Stimulated activated CD8-positive, alpha-beta memory T cell treated with anti-CD3 and anti-CD28 coated beads, Interleukin-4, amount 100 ng/mL, for 4 hours (primary cell): ENCODE measurements at regions not wholly inside any gene's neighbourhood (a gene's known extent, or its start where the extent isn't known, plus 50 kb on each side); places are given as distances from the start of the nearest gene placed in this dataset.

ENCODE experiments used
- DNase-seq, 2 donors: peaks; one replicate each; pipeline ENCODE4 v3.0.0-alpha.2; 2020; ENCODE audit warnings: low read depth in 2 of 2, low spot score in 1 of 2

- no peak for DNase-seq
Observed at GRCh38 chr5:174189654-174190541, 144.4 kb downstream of the NSG2 start.

DNA sequence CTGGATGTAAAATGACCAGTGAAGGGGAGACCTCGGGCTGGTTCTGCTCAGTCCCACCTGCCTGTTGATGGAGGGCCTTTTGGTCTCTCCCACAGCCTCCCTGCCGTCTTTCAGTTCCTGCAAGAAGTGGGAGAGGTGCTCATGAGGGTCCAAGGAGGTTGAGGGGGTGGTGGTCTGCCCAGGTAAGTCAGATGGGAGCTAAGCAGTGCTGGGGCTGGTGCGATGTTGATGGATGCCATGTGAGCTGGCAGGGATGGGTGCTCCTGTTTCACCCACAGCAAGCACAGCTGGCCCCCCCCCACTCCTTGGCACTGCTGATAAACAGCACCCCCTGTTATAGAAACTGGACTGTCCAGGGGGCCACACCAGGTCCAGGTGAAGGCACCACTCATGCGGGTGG, 145.6 kb downstream of the NSG2 start:
- no peak for DNase-seq

GRCh38 chr5:174191850-174192655, 146.5 kb downstream of the NSG2 start:
- DNase-seq = no peak

- DNase-seq = no peak
Observed at GRCh38 chr5:174192901-174193300, 147.4 kb downstream of the NSG2 start.

DNA sequence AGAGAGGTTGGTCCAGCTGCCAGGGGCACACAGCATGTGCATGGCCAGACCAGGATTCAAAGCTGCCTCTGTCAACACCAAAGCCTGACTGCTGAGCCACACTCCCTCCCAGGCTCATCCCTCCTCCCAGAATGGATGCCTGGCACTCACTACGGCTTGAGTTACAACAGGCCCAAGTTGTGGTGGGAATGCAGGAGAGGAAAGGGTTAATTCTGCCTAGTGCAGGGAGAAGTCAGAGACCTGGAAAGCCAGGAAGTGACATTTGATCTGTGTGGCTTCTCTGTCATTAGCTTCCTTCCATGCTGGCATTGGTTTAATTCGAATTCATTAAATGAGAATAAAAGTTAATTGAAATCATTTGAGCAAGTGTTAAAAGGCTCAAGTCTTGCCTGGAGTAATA, 150.0 kb downstream of the NSG2 start:
- no peak for DNase-seq

DNA sequence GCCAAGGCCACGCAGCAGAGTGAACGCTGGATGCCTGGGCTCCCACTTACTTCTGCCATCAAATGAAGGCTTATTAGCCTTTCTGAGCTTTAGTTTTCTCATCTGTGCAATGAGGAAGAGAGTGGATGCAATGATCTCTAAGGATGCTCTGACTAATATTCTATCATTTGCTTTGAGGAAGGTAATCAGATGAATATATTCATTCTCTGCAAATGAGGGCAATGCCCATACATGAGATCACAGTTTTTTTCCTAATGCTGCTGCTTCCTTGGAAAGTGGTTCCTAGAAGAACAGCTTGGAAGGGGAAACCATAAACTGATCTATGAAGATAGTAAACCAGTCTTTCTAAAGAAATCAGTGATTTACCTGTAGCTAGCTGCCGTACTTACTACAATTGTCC, 152.4 kb downstream of the NSG2 start:
- no peak for DNase-seq

GRCh38 chr5:174198541-174198940, 153.0 kb downstream of the NSG2 start:
- no peak for DNase-seq

DNA sequence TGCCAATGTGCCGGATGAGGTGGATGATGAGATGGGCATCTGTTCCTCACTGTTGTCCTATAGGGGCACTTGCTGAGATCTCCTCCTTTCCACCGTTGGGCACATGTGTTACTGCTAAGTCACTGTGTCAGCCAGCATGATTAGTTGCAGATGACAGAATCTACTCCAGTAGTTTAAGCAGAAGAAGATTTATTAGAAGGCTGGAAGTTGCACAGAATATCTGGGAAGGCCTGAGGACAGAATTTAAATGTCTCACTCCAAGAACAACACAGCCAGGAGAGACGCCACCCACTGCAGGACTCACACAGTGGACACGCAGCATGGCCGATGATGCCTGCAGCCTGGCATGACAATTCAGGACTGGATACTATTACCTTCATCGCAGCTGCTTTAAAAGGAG, 157.5 kb downstream of the NSG2 start:
- DNase-seq = no peak

GRCh38 chr5:174204535-174205313, 159.2 kb downstream of the NSG2 start:
- no peak for DNase-seq

- no peak for DNase-seq
Observed at GRCh38 chr5:174205939-174206338, 160.4 kb downstream of the NSG2 start.

GRCh38 chr5:174210596-174211276, 165.2 kb downstream of the NSG2 start:
- no peak for DNase-seq

DNA sequence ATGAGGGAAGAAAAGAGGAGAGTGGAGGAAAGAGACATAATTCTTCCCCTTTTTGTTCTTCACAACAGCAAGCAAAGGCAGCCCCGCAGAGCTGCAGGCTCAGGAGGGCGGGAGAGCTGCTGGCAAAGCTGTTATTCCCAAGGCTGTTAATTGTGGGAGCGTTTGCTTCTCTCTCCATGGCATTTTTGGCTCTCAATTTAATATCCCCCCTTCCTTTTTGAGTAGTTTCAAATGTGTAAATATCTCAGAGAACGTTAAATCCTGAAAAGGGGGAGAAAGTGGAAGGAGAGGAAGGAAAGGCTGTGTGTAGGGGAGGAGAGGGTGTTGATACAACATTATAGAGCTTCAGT, 165.7 kb downstream of the NSG2 start:
- no peak for DNase-seq

DNA sequence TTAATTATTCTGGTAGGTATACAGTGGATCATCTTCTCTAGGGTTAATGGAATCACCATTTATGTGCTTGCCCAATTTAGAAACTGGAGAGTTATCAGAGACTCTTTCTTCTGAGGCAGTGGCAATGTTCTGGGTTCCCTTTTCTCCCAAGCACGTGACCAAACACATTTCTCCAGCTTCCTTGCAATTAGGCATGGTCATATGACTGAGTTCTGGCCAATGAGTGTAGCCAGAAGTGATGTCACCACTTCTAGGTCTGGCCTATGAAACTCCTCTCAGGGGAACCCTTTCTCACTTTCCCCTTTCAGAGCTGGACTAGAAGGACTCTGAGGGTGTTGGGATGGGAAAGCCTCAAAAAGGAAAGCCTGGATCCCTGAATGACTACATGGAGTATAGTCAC, 172.0 kb downstream of the NSG2 start:
- DNase-seq = no peak

GRCh38 chr5:174218162-174218561, 172.7 kb downstream of the NSG2 start:
- no peak for DNase-seq

DNA sequence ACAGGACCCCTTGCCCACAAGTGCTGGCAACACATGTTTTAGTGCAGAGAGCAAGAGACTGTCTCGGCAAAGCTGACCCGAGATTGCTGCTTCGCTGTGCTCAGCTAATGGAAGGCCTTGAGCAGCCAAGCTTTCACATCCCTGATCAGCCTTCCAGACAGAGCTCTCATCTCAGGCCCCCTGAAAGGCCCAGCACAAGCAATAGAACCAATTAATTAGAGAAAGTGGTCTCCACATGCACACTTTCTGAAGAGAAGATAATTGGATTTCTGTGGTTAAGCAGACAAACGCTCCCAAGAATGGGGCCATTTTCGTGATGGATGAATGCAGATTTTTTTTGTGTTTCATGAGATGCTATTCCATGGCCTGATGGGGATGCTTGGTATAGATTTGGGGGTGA, 174.9 kb downstream of the NSG2 start:
- no peak for DNase-seq

- no peak for DNase-seq
Observed at GRCh38 chr5:174221436-174221835, 175.9 kb downstream of the NSG2 start.

- no peak for DNase-seq
Observed at GRCh38 chr5:174221946-174222345, 176.4 kb downstream of the NSG2 start.

GRCh38 chr5:174222891-174223290, 177.4 kb downstream of the NSG2 start:
- no peak for DNase-seq

DNA sequence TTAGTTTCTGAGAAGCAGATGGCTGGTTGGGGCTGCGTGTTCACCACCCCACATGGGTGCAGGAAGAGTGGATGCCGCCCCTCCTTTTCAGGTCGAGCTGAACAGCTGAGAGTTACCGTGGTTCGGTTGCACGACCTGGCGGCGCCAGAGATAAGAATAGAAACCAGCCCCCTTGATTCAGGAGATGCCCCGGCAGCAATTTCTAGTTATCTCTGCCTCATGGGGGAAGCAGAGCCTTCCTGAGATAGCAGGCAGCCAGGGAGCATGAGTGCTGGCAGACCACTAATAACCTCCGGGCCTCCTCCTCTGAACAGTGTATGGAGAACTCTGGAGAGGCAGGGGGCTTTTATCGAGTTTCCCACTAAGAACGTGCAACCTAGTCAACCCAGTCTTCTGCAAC, 177.8 kb downstream of the NSG2 start:
- no peak for DNase-seq

- no peak for DNase-seq
Observed at GRCh38 chr5:174229068-174229467, 183.6 kb downstream of the NSG2 start.
